SK-N-SH (cell line): ENCODE measurements at regions not wholly inside any gene's neighbourhood (a gene's known extent, or its start where the extent isn't known, plus 50 kb on each side); places are given as distances from the start of the nearest gene placed in this dataset.

Experiments
- NRF1 ChIP-seq: IDR thresholded peaks from 2 replicates; pipeline ENCODE4 v1.6.1; 2012; ENCODE audit warnings: low read depth, mild to moderate bottlenecking, low read length
- RAD21 ChIP-seq: IDR thresholded peaks from 2 replicates; pipeline ENCODE4 v1.6.1; 2012; ENCODE audit warnings: mild to moderate bottlenecking, low read length
- REST ChIP-seq: IDR thresholded peaks from 2 replicates; pipeline ENCODE4 v1.6.1; 2012; ENCODE audit warnings: mild to moderate bottlenecking, low read depth, low read length, moderate library complexity
- USF1 ChIP-seq: IDR thresholded peaks from 2 replicates; pipeline ENCODE4 v1.4.0; 2012; ENCODE audit warnings: low read depth, borderline replicate concordance
- TF ChIP-seq, protein P1 (sequence below): fragments of 200-600 bp; sonication (generic); IDR thresholded peaks from 2 replicates; pipeline ENCODE4 v1.6.1; 2017; ENCODE audit warnings: antibody characterized with exemption, mild to moderate bottlenecking, moderate library complexity

DNA sequence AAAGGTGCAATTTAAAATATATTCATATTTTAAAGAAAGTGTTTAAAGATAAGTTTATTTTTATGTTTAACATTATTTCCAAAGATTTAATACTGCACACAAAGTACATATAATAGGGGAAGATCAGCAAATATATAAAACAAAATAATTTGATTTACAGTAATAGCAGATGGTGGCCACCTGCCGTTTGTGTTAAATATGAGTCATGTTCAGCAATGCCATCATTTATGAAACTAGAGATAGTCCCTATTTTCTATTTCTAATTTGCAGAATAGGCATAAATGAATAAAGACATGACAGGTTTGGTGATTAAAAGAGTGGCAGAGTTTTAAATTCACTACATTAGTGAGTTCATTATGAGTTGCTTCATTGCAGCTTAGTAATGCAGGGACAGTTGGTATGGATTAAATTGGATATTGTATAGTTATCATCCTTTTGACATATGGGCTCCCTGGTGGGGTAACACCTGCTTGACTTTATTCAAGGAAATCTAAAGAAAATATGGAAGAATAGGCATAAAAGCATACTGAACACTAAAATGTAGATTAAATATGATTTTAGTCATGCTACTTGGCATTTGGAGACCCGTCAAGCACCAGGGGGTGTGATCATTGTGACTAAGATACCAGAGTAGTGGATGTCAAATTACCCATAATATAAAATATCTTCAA, 78.8 kb upstream of the BANK1 start:
- TF ChIP-seq, protein P1, sequence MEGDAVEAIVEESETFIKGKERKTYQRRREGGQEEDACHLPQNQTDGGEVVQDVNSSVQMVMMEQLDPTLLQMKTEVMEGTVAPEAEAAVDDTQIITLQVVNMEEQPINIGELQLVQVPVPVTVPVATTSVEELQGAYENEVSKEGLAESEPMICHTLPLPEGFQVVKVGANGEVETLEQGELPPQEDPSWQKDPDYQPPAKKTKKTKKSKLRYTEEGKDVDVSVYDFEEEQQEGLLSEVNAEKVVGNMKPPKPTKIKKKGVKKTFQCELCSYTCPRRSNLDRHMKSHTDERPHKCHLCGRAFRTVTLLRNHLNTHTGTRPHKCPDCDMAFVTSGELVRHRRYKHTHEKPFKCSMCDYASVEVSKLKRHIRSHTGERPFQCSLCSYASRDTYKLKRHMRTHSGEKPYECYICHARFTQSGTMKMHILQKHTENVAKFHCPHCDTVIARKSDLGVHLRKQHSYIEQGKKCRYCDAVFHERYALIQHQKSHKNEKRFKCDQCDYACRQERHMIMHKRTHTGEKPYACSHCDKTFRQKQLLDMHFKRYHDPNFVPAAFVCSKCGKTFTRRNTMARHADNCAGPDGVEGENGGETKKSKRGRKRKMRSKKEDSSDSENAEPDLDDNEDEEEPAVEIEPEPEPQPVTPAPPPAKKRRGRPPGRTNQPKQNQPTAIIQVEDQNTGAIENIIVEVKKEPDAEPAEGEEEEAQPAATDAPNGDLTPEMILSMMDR: no peak
- TF ChIP-seq NRF1 (no peak), RAD21 (no peak), USF1 (no peak), REST (no peak)
